ENCODE measurements at regions not wholly inside any gene's neighbourhood (a gene's known extent, or its start where the extent isn't known, plus 50 kb on each side); places are given as distances from the start of the nearest gene placed in this dataset.

- no peak for DNase-seq (ENCODE audit: low read depth, low spot score)
- no peak overlapping the region for H3K4me3 ChIP-seq (ENCODE audit: low read depth, low read length)
- no peak for TF ChIP-seq CTCF (IDR thresholded peaks at IDR 0.05; ENCODE audit: low read depth, low read length)
- in situ Hi-C loops (cut with HindIII; ENCODE audit: low sequenced_read_pairs) = no loop called here
These were observed 50.3 kb upstream of the FNDC1 start for GRCh38 chr6:159118924-159119323.

- H3K4me3 ChIP-seq (ENCODE audit: low read depth, low read length) = no peak overlapping the region
- in situ Hi-C loops (cut with HindIII; ENCODE audit: low sequenced_read_pairs) = no loop called here
- TF ChIP-seq CTCF (IDR thresholded peaks at IDR 0.05; ENCODE audit: low read depth, low read length) = no peak
- DNase-seq (ENCODE audit: low read depth, low spot score) = no peak
These were observed 51.6 kb upstream of the FNDC1 start for GRCh38 chr6:159117563-159117962.

GRCh38 chr6:159117046-159117445 is 52.2 kb upstream of the FNDC1 start:
- in situ Hi-C loops (cut with HindIII; ENCODE audit: low sequenced_read_pairs) = no loop called here
- no peak for DNase-seq (ENCODE audit: low read depth, low spot score)
- H3K4me3 ChIP-seq (ENCODE audit: low read depth, low read length) = no peak overlapping the region
- TF ChIP-seq CTCF (IDR thresholded peaks at IDR 0.05; ENCODE audit: low read depth, low read length) = no peak

- in situ Hi-C loops (cut with HindIII; ENCODE audit: low sequenced_read_pairs) = no loop called here
- no peak for DNase-seq (ENCODE audit: low read depth, low spot score)
- TF ChIP-seq CTCF (IDR thresholded peaks at IDR 0.05; ENCODE audit: low read depth, low read length) = no peak
- no peak overlapping the region for H3K4me3 ChIP-seq (ENCODE audit: low read depth, low read length)
These were observed 52.9 kb upstream of the FNDC1 start for GRCh38 chr6:159116343-159116742.

GRCh38 chr6:159114569-159114968 is 54.6 kb upstream of the FNDC1 start:
- H3K4me3 ChIP-seq (ENCODE audit: low read depth, low read length) = no peak overlapping the region
- no peak for DNase-seq (ENCODE audit: low read depth, low spot score)
- no peak for TF ChIP-seq CTCF (IDR thresholded peaks at IDR 0.05; ENCODE audit: low read depth, low read length)
- in situ Hi-C loops (cut with HindIII; ENCODE audit: low sequenced_read_pairs) = no loop called here

GRCh38 chr6:159113223-159113622 is 56.0 kb upstream of the FNDC1 start:
- no peak for TF ChIP-seq CTCF (IDR thresholded peaks at IDR 0.05; ENCODE audit: low read depth, low read length)
- in situ Hi-C loops (cut with HindIII; ENCODE audit: low sequenced_read_pairs) = no loop called here
- no peak overlapping the region for H3K4me3 ChIP-seq (ENCODE audit: low read depth, low read length)
- DNase-seq (ENCODE audit: low read depth, low spot score) = no peak

- H3K4me3 ChIP-seq (ENCODE audit: low read depth, low read length) = no peak overlapping the region
- DNase-seq (ENCODE audit: low read depth, low spot score) = no peak
- no peak for TF ChIP-seq CTCF (IDR thresholded peaks at IDR 0.05; ENCODE audit: low read depth, low read length)
- in situ Hi-C loops (cut with HindIII; ENCODE audit: low sequenced_read_pairs) = no loop called here
These were observed 56.5 kb upstream of the FNDC1 start for GRCh38 chr6:159112714-159113113.

All from astrocyte of the spinal cord (primary cell).